Bronchial epithelial cell (primary cell): ENCODE measurements at regions not wholly inside any gene's neighbourhood (a gene's known extent, or its start where the extent isn't known, plus 50 kb on each side); places are given as distances from the start of the nearest gene placed in this dataset.
"Not testable (repeated sequence)": the region's sequence is repeated elsewhere in the genome, so short reads cannot be mapped to it uniquely, and the experiment has no call there.

Experiments used
- DNase-seq: peaks from one replicate; pipeline ENCODE4 v3.0.0-alpha.2; 2010; ENCODE audit warnings: low read depth
- FAIRE-seq: peaks from 2 replicates; lab custom pipeline; 2011; peaks lifted over from hg19 to GRCh38; lab: Jason Lieb, UNC
- H3K27me3 ChIP-seq: 2 replicates; pipeline ENCODE4 v1.5.1; 2011; ENCODE audit warnings: low read length; ENCODE audit not compliant: control insufficient read depth, insufficient read depth
- H3K36me3 ChIP-seq: 2 replicates; pipeline ENCODE4 v1.5.1; 2011; ENCODE audit warnings: low read length; ENCODE audit not compliant: control insufficient read depth, insufficient read depth
- H3K4me3 ChIP-seq: 2 replicates; pipeline ENCODE4 v1.5.1; 2011; ENCODE audit warnings: mild to moderate bottlenecking, low read depth, low read length, control low read depth
- CTCF ChIP-seq: IDR thresholded peaks from 2 replicates; pipeline ENCODE4 v1.5.1; 2011; ENCODE audit warnings: mild to moderate bottlenecking, moderate library complexity, low read length, control low read depth, inconsistent platforms; ENCODE audit not compliant: insufficient read depth, severe bottlenecking

DNA sequence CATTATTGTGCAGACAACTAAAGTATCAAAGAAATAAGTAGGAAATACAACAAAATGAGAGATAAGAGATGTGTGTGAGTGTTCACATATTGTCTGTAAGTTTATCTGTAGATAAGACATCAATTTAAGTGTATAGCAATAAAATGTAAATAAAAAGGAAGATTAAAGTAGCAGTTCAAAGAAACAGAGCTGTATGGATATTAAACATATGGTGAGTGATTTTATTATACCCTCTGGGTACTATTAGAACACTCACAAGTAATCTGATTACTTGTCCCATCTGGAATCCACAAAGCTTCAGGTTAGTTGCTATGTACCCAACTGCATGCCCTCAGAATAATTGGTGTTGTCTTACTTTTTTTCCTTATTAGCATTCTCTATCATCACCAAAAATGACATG lies 747.9 kb upstream of the ADGRL3 start:
- Histone ChIP-seq H3K27me3 (no peaks in the 10 kb centered on the region), H3K36me3 (no peaks in the 10 kb centered on the region), H3K4me3 (no peak overlapping the region)
- TF ChIP-seq CTCF: no peak
- DNase-seq (no peak), FAIRE-seq (no peak)

GRCh38 chr4:60455380-60455779 lies 744.7 kb upstream of the ADGRL3 start:
- no peaks in the 10 kb centered on the region for H3K27me3 ChIP-seq
- FAIRE-seq (no peak), DNase-seq (no peak)
- no peak for TF ChIP-seq CTCF
- no peaks in the 10 kb centered on the region for H3K36me3 ChIP-seq
- no peak overlapping the region for H3K4me3 ChIP-seq

DNA sequence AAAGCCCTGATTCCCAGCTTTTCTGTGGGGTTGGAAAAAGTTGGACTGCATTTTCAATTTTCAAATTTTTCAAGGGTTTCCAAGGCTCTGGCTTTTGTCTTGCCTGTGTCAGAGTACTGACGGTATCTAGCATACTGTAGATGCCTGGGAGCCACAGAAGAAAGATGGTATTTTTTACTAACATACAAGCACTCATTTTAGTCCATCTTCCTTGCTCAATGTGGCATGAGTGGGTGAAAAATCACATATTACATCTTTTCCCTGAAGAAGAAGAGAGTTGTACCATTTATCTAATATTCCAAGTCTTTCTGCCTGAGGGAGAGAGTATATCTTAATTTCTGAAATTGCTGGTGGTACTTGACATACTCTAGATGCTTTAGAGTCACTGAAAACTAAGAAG lies 738.6 kb upstream of the ADGRL3 start:
- FAIRE-seq: no peak
- no peak for TF ChIP-seq CTCF
- Histone ChIP-seq H3K36me3 (no peaks in the 10 kb centered on the region), H3K27me3 (no peaks in the 10 kb centered on the region), H3K4me3 (no peak overlapping the region)
- no peak for DNase-seq

GRCh38 chr4:60463857-60464502 lies 736.1 kb upstream of the ADGRL3 start:
- no peaks in the 10 kb centered on the region for H3K36me3 ChIP-seq
- no peak overlapping the region for H3K4me3 ChIP-seq
- H3K27me3 ChIP-seq: no peaks in the 10 kb centered on the region
- DNase-seq: peak; percentile 25
- TF ChIP-seq CTCF: peak; percentile 64
- FAIRE-seq: no peak

- TF ChIP-seq CTCF: no peak
- FAIRE-seq (no peak), DNase-seq (no peak)
- Histone ChIP-seq H3K27me3 (no peaks in the 10 kb centered on the region), H3K36me3 (no peaks in the 10 kb centered on the region), H3K4me3 (no peak overlapping the region)
Observed at GRCh38 chr4:60482921-60483351, 717.2 kb upstream of the ADGRL3 start.

DNA sequence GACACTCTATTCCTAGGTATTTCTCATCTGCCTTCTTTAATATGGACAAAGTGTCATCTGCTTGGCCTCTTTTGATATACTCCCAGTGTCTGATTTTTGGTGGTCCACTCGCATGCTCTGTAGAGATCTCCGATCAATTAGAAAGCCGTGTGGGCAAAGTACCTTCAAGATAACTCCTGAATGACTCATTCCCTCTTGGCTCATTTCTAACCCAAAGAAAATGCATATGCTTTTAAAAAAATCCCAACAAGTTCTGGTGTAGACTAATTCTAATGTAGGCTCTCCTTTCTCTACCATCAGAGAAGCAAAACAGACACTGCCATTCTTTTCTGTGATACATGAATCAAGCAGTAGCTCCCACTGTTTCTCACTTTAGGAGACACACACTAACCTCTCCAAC lies 714.9 kb upstream of the ADGRL3 start:
- TF ChIP-seq CTCF: no peak
- DNase-seq (peak; percentile 37), FAIRE-seq (no peak)
- Histone ChIP-seq H3K4me3 (no peak overlapping the region), H3K36me3 (no peaks in the 10 kb centered on the region), H3K27me3 (no peaks in the 10 kb centered on the region)

GRCh38 chr4:60487118-60487761 lies 712.9 kb upstream of the ADGRL3 start:
- H3K4me3 ChIP-seq, H3K36me3 ChIP-seq, FAIRE-seq, H3K27me3 ChIP-seq: not testable (repeated sequence)
- peak; percentile 45 for DNase-seq
